Subcutaneous abdominal adipose tissue (tissue), 5 donors: ENCODE measurements at regions not wholly inside any gene's neighbourhood (a gene's known extent, or its start where the extent isn't known, plus 50 kb on each side); places are given as distances from the start of the nearest gene placed in this dataset.
"Not testable (repeated sequence)": the region's sequence is repeated elsewhere in the genome, so short reads cannot be mapped to it uniquely, and the experiment has no call there.

Experiments
- H3K27ac ChIP-seq: one replicate; pipeline ENCODE4 v1.7.0; 2013; ENCODE audit warnings: low read depth, mild to moderate bottlenecking, inconsistent platforms, low read length, moderate library complexity
- H3K27me3 ChIP-seq, 5 donors: one replicate each; pipeline ENCODE4 v1.7.0; 2013; ENCODE audit warnings: low read length in 5 of 5, inconsistent platforms in 1 of 5; ENCODE audit not compliant: control insufficient read depth in 5 of 5, insufficient read depth in 4 of 5
- H3K36me3 ChIP-seq, 5 donors: one replicate each; pipeline ENCODE4 v1.7.0; 2013; ENCODE audit warnings: low read length in 5 of 5; ENCODE audit not compliant: control insufficient read depth in 5 of 5, insufficient read depth in 5 of 5
- H3K4me1 ChIP-seq, 5 donors: one replicate each; pipeline ENCODE4 v1.7.0; 2013; ENCODE audit warnings: low read length in 5 of 5, mild to moderate bottlenecking in 3 of 5, moderate library complexity in 1 of 5; ENCODE audit not compliant: control insufficient read depth in 5 of 5, insufficient read depth in 5 of 5
- H3K4me3 ChIP-seq, 5 donors: one replicate each; pipeline ENCODE4 v1.7.0; 2013; ENCODE audit warnings: low read length in 5 of 5, low read depth in 1 of 5
- H3K9ac ChIP-seq, 5 donors: one replicate each; pipeline ENCODE4 v1.7.0; 2013; ENCODE audit warnings: low read length in 5 of 5, mild to moderate bottlenecking in 4 of 5, moderate library complexity in 3 of 5
- H3K9me3 ChIP-seq, 5 donors: one replicate each; pipeline ENCODE4 v1.7.0; 2013; ENCODE audit warnings: low read length in 5 of 5; ENCODE audit not compliant: control insufficient read depth in 5 of 5
- donor health status: healthy.
- donor health status: healthy.
- donor health status: healthy.
- donor health status: healthy.
- donor health status: healthy.

DNA sequence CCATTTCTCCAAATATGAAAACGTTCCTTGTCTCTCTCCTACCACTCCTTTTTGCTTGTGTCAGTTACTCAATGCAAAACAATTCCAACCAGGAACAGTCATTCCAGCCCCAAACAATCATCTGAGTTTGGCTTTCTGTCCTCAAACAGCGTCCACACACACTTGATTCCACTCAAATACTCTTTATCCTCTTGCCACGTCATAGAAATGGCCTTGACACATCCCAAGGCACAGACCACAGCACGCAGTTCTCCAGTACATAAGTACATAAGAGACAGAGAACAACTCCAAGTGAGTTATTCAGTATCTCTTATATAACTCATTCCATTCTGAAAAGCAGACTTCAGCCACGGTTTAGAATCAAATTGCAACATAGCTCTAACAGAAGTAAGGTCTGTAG, 299.2 kb downstream of the RPS29 start:
- no peaks in the 10 kb centered on the region for H3K36me3 ChIP-seq
- H3K4me3 ChIP-seq: no peak overlapping the region
- H3K27me3 ChIP-seq: no peaks in the 10 kb centered on the region
- H3K27ac ChIP-seq: no peak overlapping the region
- no peaks in the 10 kb centered on the region for H3K9me3 ChIP-seq
- H3K4me1 ChIP-seq: peaks cover 0 to 9% (median 3%) of the 10 kb centered on the region in 5 donors
- no peak overlapping the region for H3K9ac ChIP-seq

GRCh38 chr14:49286257-49286983, 299.8 kb downstream of the RPS29 start:
- no peaks in the 10 kb centered on the region for H3K27me3 ChIP-seq
- no peak overlapping the region for H3K4me3 ChIP-seq
- no peak overlapping the region for H3K9ac ChIP-seq
- H3K4me1 ChIP-seq: peaks cover 0 to 4% (median under 1%) of the 10 kb centered on the region in 5 donors
- no peak overlapping the region for H3K27ac ChIP-seq
- H3K9me3 ChIP-seq: no peaks in the 10 kb centered on the region
- H3K36me3 ChIP-seq: no peaks in the 10 kb centered on the region

- Histone ChIP-seq H3K9me3 (peaks cover 0 to 3% (median 0%) of the 10 kb centered on the region in 5 donors), H3K4me1 (peaks cover 0 to 12% (median 0%) of the 10 kb centered on the region in 5 donors), H3K9ac (no peak overlapping the region), H3K4me3 (no peak overlapping the region), H3K36me3 (no peaks in the 10 kb centered on the region), H3K27me3 (no peaks in the 10 kb centered on the region), H3K27ac (no peak overlapping the region)
These were observed 305.6 kb downstream of the RPS29 start for GRCh38 chr14:49280566-49280965.

DNA sequence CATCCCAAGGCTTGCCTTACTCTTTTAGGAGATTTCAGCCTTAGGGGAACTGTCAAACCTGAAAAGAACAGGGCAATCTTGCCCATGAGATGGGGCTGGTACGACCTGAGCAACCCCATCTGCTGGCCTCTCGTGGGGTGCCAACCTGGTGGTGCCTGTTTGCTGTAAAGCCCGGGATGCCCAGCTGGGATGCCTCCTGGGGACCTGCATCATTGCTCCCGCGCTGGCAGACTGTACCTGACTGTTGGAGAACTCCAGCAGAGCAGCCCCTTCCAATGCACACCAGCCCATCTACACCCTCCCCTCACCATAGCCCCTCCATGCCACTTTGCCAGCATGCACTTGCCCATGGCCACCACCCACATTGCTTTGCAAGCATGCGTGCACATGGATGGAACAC, 335.7 kb downstream of the RPS29 start:
- no peaks in the 10 kb centered on the region for H3K4me1 ChIP-seq
- no peak overlapping the region for H3K27ac ChIP-seq
- no peaks in the 10 kb centered on the region for H3K36me3 ChIP-seq
- H3K27me3 ChIP-seq: no peaks in the 10 kb centered on the region
- no peak overlapping the region for H3K9ac ChIP-seq
- H3K4me3 ChIP-seq: no peak overlapping the region
- H3K9me3 ChIP-seq: no peaks in the 10 kb centered on the region

DNA sequence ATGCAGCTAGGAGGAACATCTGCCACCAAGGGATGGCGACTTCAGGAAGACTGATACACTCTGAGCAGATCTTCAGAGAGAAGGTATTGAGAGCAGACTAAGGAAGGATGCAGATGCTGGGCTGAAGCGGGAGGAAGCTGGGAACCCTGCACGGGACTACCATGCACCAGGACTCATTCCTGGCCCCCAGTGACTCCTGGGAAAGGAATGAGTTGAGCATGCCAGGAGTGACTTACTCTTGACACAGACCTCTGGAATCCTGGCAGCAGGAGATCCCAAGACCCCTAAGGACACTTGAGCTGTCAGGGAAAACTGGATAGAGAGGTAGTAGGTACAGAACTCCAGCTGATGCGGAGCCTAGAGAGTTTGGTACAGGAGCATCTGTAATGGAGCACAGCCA, 336.1 kb downstream of the RPS29 start:
- Histone ChIP-seq H3K36me3 (no peaks in the 10 kb centered on the region), H3K4me1 (no peaks in the 10 kb centered on the region), H3K9ac (no peak overlapping the region), H3K27me3 (no peaks in the 10 kb centered on the region), H3K27ac (no peak overlapping the region), H3K4me3 (no peak overlapping the region), H3K9me3 (no peaks in the 10 kb centered on the region)

GRCh38 chr14:49249022-49249421, 337.2 kb downstream of the RPS29 start:
- Histone ChIP-seq H3K27me3 (no peaks in the 10 kb centered on the region), H3K9ac (no peak overlapping the region), H3K4me1 (no peaks in the 10 kb centered on the region), H3K9me3 (no peaks in the 10 kb centered on the region), H3K36me3 (no peaks in the 10 kb centered on the region), H3K4me3 (no peak overlapping the region), H3K27ac (no peak overlapping the region)

GRCh38 chr14:49243777-49244176, 342.4 kb downstream of the RPS29 start:
- not testable (repeated sequence) for H3K4me3 ChIP-seq, H3K4me1 ChIP-seq, H3K36me3 ChIP-seq, H3K27me3 ChIP-seq, H3K9ac ChIP-seq, H3K9me3 ChIP-seq, H3K27ac ChIP-seq

GRCh38 chr14:49240383-49240782, 345.8 kb downstream of the RPS29 start:
- Histone ChIP-seq H3K4me1 (no peaks in the 10 kb centered on the region), H3K36me3 (no peaks in the 10 kb centered on the region), H3K9ac (no peak overlapping the region), H3K9me3 (peaks cover 0 to 11% (median 9%) of the 10 kb centered on the region in 5 donors), H3K27me3 (peaks cover 0 to 3% (median 0%) of the 10 kb centered on the region in 5 donors), H3K27ac (no peak overlapping the region), H3K4me3 (no peak overlapping the region)

DNA sequence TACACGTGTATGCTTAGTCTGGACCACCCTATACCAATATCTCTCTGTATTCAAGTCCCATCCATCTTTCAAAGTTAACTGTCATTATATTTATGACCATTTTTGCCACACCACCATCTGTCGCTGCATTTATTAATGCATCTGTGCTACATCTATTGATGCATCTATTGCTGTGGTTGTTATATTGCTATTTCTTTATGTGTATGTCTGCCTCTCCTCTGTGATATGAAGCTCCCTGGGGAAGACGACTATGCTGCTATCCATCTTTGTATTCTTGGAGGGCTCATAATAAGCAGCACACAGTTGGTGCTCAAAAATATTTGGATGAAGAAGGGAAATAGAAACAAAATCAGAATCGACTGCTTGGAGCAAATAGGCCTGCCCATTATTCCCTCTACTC, 357.6 kb downstream of the RPS29 start:
- no peaks in the 10 kb centered on the region for H3K9me3 ChIP-seq
- H3K9ac ChIP-seq: no peak overlapping the region
- no peaks in the 10 kb centered on the region for H3K27me3 ChIP-seq
- no peak overlapping the region for H3K4me3 ChIP-seq
- no peaks in the 10 kb centered on the region for H3K36me3 ChIP-seq
- H3K27ac ChIP-seq: no peak overlapping the region
- no peaks in the 10 kb centered on the region for H3K4me1 ChIP-seq

- Histone ChIP-seq H3K9me3 (no peaks in the 10 kb centered on the region), H3K4me1 (peaks cover 0 to 11% (median 0%) of the 10 kb centered on the region in 5 donors), H3K4me3 (no peak overlapping the region), H3K27me3 (no peaks in the 10 kb centered on the region), H3K9ac (no peak overlapping the region), H3K36me3 (no peaks in the 10 kb centered on the region), H3K27ac (no peak overlapping the region)
These were observed 364.9 kb downstream of the RPS29 start for GRCh38 chr14:49221316-49221715.
